KMS-11 (cell line): ENCODE measurements at regions not wholly inside any gene's neighbourhood (a gene's known extent, or its start where the extent isn't known, plus 50 kb on each side); places are given as distances from the start of the nearest gene placed in this dataset.

ENCODE experiments used
- H2AFZ ChIP-seq: fragments of 200-600 bp; sonication (generic); 2 replicates; pipeline ENCODE4 v1.6.1; 2016; ENCODE audit warnings: antibody characterized with exemption, mixed run types, low read depth
- H3K27ac ChIP-seq: fragments of 200-600 bp; sonication (generic); 2 replicates; pipeline ENCODE4 v1.6.1; 2016; ENCODE audit warnings: mild to moderate bottlenecking, mixed run types
- H3K27me3 ChIP-seq: fragments of 200-600 bp; sonication (generic); 2 replicates; pipeline ENCODE4 v1.6.1; 2017; ENCODE audit warnings: mild to moderate bottlenecking, low read depth, mixed run types, moderate library complexity; ENCODE audit not compliant: insufficient read depth
- H3K36me3 ChIP-seq: fragments of 200-600 bp; sonication (generic); 2 replicates; pipeline ENCODE4 v1.6.1; 2017; ENCODE audit warnings: mild to moderate bottlenecking, mixed run types; ENCODE audit not compliant: insufficient read depth
- H3K4me1 ChIP-seq: fragments of 200-600 bp; sonication (generic); 2 replicates; pipeline ENCODE4 v1.6.1; 2016; ENCODE audit warnings: mild to moderate bottlenecking, low read depth, mixed run types; ENCODE audit not compliant: poor library complexity, severe bottlenecking
- H3K4me2 ChIP-seq: fragments of 200-600 bp; sonication (generic); 2 replicates; pipeline ENCODE4 v1.7.0; 2016; ENCODE audit warnings: mild to moderate bottlenecking, mixed run types
- H3K4me3 ChIP-seq: fragments of 200-600 bp; sonication (generic); IDR thresholded peaks from 2 replicates; pipeline ENCODE4 v1.6.1; 2017; ENCODE audit warnings: low read depth, low read length, mixed read lengths; ENCODE audit not compliant: insufficient read depth
- H3K79me2 ChIP-seq: fragments of 200-600 bp; sonication (generic); 2 replicates; pipeline ENCODE4 v1.6.1; 2016; ENCODE audit warnings: low read depth, mixed run types; ENCODE audit not compliant: insufficient read depth
- H3K9ac ChIP-seq: fragments of 200-600 bp; sonication (generic); 2 replicates; pipeline ENCODE4 v1.6.1; 2016; ENCODE audit warnings: mild to moderate bottlenecking, mixed run types
- H4K20me1 ChIP-seq: fragments of 200-600 bp; sonication (generic); 2 replicates; pipeline ENCODE4 v1.6.1; 2016; ENCODE audit warnings: mild to moderate bottlenecking, mixed run types; ENCODE audit not compliant: insufficient read depth
- TF ChIP-seq, protein P1 (sequence below): fragments of 200-600 bp; sonication (generic); conservative IDR thresholded peaks from 2 replicates; pipeline ENCODE4 v1.6.1; 2017; ENCODE audit warnings: low read depth, mild to moderate bottlenecking, antibody characterized with exemption, low read length, moderate library complexity, mixed read lengths

DNA sequence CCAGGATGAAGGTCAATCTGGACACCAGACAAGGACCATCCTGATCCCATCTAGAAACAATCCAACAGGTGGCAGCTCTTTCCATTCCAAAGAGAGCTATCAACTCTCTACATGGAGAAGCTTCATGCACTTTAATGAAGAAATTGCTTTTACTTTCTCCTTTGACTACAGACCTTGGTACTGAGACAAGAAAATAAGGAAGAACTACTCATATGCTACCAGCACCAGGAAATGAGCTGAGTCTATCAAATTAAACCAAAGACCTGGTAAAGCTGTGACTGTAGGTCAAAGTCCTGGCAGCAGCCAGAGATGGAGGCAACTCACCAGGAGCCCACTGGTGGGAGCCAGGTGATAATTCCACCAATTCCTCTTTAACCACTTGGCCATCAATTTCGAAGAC is 64.3 kb upstream of the LRRC8B start:
- H3K4me1 ChIP-seq = peaks cover 17% of the 10 kb centered on the region
- no peaks in the 10 kb centered on the region for H3K36me3 ChIP-seq
- H3K4me3 ChIP-seq = no peak overlapping the region
- no peak overlapping the region for H3K9ac ChIP-seq
- no peak overlapping the region for H3K27ac ChIP-seq
- no peak overlapping the region for H3K4me2 ChIP-seq
- no peaks in the 10 kb centered on the region for H3K79me2 ChIP-seq
- TF ChIP-seq, protein P1, sequence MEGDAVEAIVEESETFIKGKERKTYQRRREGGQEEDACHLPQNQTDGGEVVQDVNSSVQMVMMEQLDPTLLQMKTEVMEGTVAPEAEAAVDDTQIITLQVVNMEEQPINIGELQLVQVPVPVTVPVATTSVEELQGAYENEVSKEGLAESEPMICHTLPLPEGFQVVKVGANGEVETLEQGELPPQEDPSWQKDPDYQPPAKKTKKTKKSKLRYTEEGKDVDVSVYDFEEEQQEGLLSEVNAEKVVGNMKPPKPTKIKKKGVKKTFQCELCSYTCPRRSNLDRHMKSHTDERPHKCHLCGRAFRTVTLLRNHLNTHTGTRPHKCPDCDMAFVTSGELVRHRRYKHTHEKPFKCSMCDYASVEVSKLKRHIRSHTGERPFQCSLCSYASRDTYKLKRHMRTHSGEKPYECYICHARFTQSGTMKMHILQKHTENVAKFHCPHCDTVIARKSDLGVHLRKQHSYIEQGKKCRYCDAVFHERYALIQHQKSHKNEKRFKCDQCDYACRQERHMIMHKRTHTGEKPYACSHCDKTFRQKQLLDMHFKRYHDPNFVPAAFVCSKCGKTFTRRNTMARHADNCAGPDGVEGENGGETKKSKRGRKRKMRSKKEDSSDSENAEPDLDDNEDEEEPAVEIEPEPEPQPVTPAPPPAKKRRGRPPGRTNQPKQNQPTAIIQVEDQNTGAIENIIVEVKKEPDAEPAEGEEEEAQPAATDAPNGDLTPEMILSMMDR = no peak
- H4K20me1 ChIP-seq = no peaks in the 10 kb centered on the region
- no peak overlapping the region for H2AFZ ChIP-seq
- no peaks in the 10 kb centered on the region for H3K27me3 ChIP-seq

DNA sequence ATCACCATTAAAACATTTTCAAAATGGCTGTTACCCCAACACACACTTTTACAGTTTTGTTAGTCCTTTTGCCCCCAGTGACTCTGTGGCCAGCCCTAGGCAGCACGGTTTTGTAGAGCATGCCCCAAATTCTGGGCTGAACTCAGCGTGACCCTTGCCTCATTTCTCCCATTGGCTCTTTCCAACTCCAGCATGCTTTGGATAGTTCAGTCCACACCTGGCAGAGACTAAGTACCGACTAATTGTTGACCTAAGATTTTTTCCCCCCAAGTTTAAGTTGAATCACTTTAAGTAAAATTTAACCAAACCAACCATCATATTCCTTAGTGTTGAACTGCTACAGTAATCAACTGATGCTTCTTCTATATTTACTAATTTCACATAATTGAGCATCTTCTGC is 62.4 kb upstream of the LRRC8B start:
- H3K9ac ChIP-seq = no peak overlapping the region
- H3K27me3 ChIP-seq = no peaks in the 10 kb centered on the region
- H3K4me1 ChIP-seq = peaks cover 29% of the 10 kb centered on the region
- H4K20me1 ChIP-seq = no peaks in the 10 kb centered on the region
- no peak overlapping the region for H3K4me3 ChIP-seq
- no peaks in the 10 kb centered on the region for H3K36me3 ChIP-seq
- no peaks in the 10 kb centered on the region for H3K79me2 ChIP-seq
- no peak overlapping the region for H3K27ac ChIP-seq
- no peak overlapping the region for H3K4me2 ChIP-seq
- H2AFZ ChIP-seq = no peak overlapping the region
- TF ChIP-seq, protein P1 = no peak

DNA sequence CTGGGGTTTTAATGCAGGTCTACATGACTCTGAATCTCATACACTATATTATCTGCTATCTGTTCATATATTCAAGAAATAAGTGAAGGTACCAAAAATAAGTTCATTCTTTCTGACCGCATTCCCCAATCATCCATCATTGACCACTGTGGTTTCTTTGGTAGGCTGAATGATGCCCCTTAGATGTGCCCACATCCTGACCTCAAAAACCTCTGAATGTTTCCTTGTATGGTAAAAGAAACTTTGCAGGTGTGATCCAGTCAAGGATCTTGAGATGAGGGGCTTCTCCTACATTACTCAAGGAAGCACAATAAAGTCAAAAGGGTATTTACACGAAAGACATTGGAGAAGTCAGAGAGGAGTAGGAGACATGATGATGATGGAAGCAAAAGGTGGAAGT is 60.6 kb upstream of the LRRC8B start:
- H4K20me1 ChIP-seq = no peaks in the 10 kb centered on the region
- TF ChIP-seq, protein P1 = no peak
- no peaks in the 10 kb centered on the region for H3K27me3 ChIP-seq
- H3K4me3 ChIP-seq = no peak overlapping the region
- H3K36me3 ChIP-seq = no peaks in the 10 kb centered on the region
- H3K4me1 ChIP-seq = peaks cover 29% of the 10 kb centered on the region
- no peak overlapping the region for H2AFZ ChIP-seq
- H3K9ac ChIP-seq = no peak overlapping the region
- 0 out of 2 replicates have a peak overlapping the region, but pooled peaks have one; percentile 7 for H3K4me2 ChIP-seq
- no peak overlapping the region for H3K27ac ChIP-seq
- no peaks in the 10 kb centered on the region for H3K79me2 ChIP-seq

DNA sequence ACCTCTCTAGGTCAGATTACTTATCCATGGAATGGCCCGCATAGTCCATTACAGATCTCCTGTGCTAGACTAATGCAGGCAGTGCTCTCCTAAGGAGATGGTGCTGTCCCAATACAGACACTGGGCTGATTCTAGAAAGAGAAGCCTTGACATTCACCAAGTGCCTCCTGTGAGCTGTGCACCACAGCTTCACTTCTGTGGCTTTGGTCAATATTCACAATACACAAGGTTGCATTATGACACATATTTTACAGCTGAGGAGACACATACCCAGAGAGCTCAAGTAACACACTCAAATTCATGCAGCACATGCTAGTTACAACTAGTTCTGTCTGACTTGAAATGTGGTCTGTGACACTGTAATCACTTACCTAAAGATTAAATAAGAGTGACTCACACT is 59.4 kb upstream of the LRRC8B start:
- Histone ChIP-seq H3K4me3 (no peak overlapping the region), H2AFZ (no peak overlapping the region), H3K4me2 (no peak overlapping the region), H4K20me1 (no peaks in the 10 kb centered on the region), H3K36me3 (no peaks in the 10 kb centered on the region), H3K27ac (no peak overlapping the region), H3K27me3 (no peaks in the 10 kb centered on the region), H3K9ac (no peak overlapping the region), H3K4me1 (peaks cover 29% of the 10 kb centered on the region), H3K79me2 (no peaks in the 10 kb centered on the region)
- TF ChIP-seq, protein P1 = no peak
